ENCODE measurements at regions not wholly inside any gene's neighbourhood (a gene's known extent, or its start where the extent isn't known, plus 50 kb on each side); places are given as distances from the start of the nearest gene placed in this dataset.

- no peaks in the 10 kb centered on the region for H3K27me3 ChIP-seq (ENCODE audit: control insufficient read depth in 3 of 3, insufficient read depth in 3 of 3, low read length in 2 of 3)
- H3K4me1 ChIP-seq (ENCODE audit: control insufficient read depth in 5 of 5, insufficient read depth in 5 of 5, low read length in 5 of 5), result peaks cover 4 to 41% (median 17%) of the 10 kb centered on the region in 5 donors
- ATAC-seq (ENCODE audit: insufficient read depth, low FRiP score), result no peak
- WGBS, 2 donors, result 61 to 78% methylated on average over 2 of the region's 2 CpGs
- no peak overlapping the region for H3K27ac ChIP-seq (ENCODE audit: low read depth in 1 of 2, low read length in 1 of 2)
- no peak for DNase-seq
- H3K4me3 ChIP-seq, result no peak overlapping the region
- no peak for TF ChIP-seq CTCF (IDR thresholded peaks at IDR 0.05; ENCODE audit: control extremely low read depth, extremely low read depth)
- no peak overlapping the region for H3K9ac ChIP-seq (ENCODE audit: insufficient read depth in 1 of 2, low read length in 2 of 2)
- no peaks in the 10 kb centered on the region for H3K9me3 ChIP-seq (ENCODE audit: control insufficient read depth in 4 of 4, insufficient read depth in 3 of 4, low read length in 3 of 4)
- no peaks in the 10 kb centered on the region for H3K36me3 ChIP-seq (ENCODE audit: control insufficient read depth in 4 of 4, insufficient read depth in 4 of 4, low read length in 4 of 4)
Measured at GRCh38 chr2:64205415-64205814, 61.2 kb upstream of the PELI1 start.

GRCh38 chr2:64207573-64207972 is 63.4 kb upstream of the PELI1 start:
- DNase-seq, result no peak
- 98 to 100% methylated on average over 1 of the region's 1 CpG for WGBS, 2 donors
- Histone ChIP-seq H3K36me3 (ENCODE audit: control insufficient read depth in 4 of 4, insufficient read depth in 4 of 4, low read length in 4 of 4) (no peaks in the 10 kb centered on the region), H3K27ac (ENCODE audit: low read depth in 1 of 2, low read length in 1 of 2) (no peak overlapping the region), H3K9ac (ENCODE audit: insufficient read depth in 1 of 2, low read length in 2 of 2) (no peak overlapping the region), H3K4me3 (no peak overlapping the region), H3K4me1 (ENCODE audit: control insufficient read depth in 5 of 5, insufficient read depth in 5 of 5, low read length in 5 of 5) (peaks cover 6 to 27% (median 17%) of the 10 kb centered on the region in 5 donors), H3K9me3 (ENCODE audit: control insufficient read depth in 4 of 4, insufficient read depth in 3 of 4, low read length in 3 of 4) (no peaks in the 10 kb centered on the region), H3K27me3 (ENCODE audit: control insufficient read depth in 3 of 3, insufficient read depth in 3 of 3, low read length in 2 of 3) (no peaks in the 10 kb centered on the region)
- no peak for TF ChIP-seq CTCF (IDR thresholded peaks at IDR 0.05; ENCODE audit: control extremely low read depth, extremely low read depth)
- ATAC-seq (ENCODE audit: insufficient read depth, low FRiP score), result no peak

- no peaks in the 10 kb centered on the region for H3K9me3 ChIP-seq (ENCODE audit: control insufficient read depth in 4 of 4, insufficient read depth in 3 of 4, low read length in 3 of 4)
- H3K4me3 ChIP-seq, result no peak overlapping the region
- ATAC-seq (ENCODE audit: insufficient read depth, low FRiP score), result no peak
- H3K4me1 ChIP-seq (ENCODE audit: control insufficient read depth in 5 of 5, insufficient read depth in 5 of 5, low read length in 5 of 5), result peaks cover 0 to 13% (median 7%) of the 10 kb centered on the region in 5 donors
- H3K27me3 ChIP-seq (ENCODE audit: control insufficient read depth in 3 of 3, insufficient read depth in 3 of 3, low read length in 2 of 3), result no peaks in the 10 kb centered on the region
- H3K9ac ChIP-seq (ENCODE audit: insufficient read depth in 1 of 2, low read length in 2 of 2), result no peak overlapping the region
- H3K27ac ChIP-seq (ENCODE audit: low read depth in 1 of 2, low read length in 1 of 2), result no peak overlapping the region
- TF ChIP-seq CTCF (IDR thresholded peaks at IDR 0.05; ENCODE audit: control extremely low read depth, extremely low read depth), result no peak
- 90 to 92% methylated on average over 3 of the region's 3 CpGs for WGBS, 2 donors
- no peak for DNase-seq
- no peaks in the 10 kb centered on the region for H3K36me3 ChIP-seq (ENCODE audit: control insufficient read depth in 4 of 4, insufficient read depth in 4 of 4, low read length in 4 of 4)
Measured at GRCh38 chr2:64210816-64211215, 66.6 kb upstream of the PELI1 start.

- Histone ChIP-seq H3K27me3 (ENCODE audit: control insufficient read depth in 3 of 3, insufficient read depth in 3 of 3, low read length in 2 of 3) (no peaks in the 10 kb centered on the region), H3K9me3 (ENCODE audit: control insufficient read depth in 4 of 4, insufficient read depth in 3 of 4, low read length in 3 of 4) (no peaks in the 10 kb centered on the region), H3K4me1 (ENCODE audit: control insufficient read depth in 5 of 5, insufficient read depth in 5 of 5, low read length in 5 of 5) (peaks cover 0 to 13% (median 7%) of the 10 kb centered on the region in 5 donors), H3K4me3 (no peak overlapping the region), H3K27ac (ENCODE audit: low read depth in 1 of 2, low read length in 1 of 2) (peak overlapping the region in 1 of 2 donors; percentile 73), H3K36me3 (ENCODE audit: control insufficient read depth in 4 of 4, insufficient read depth in 4 of 4, low read length in 4 of 4) (no peaks in the 10 kb centered on the region), H3K9ac (ENCODE audit: insufficient read depth in 1 of 2, low read length in 2 of 2) (no peak overlapping the region)
- no peak for TF ChIP-seq CTCF (IDR thresholded peaks at IDR 0.05; ENCODE audit: control extremely low read depth, extremely low read depth)
- ATAC-seq (ENCODE audit: insufficient read depth, low FRiP score), result no peak
- no peak for DNase-seq
- 71 to 73% methylated on average over 6 of the region's 6 CpGs for WGBS, 2 donors
Measured at GRCh38 chr2:64211276-64211921, 67.2 kb upstream of the PELI1 start.
